Adipocyte (in vitro differentiated cells): ENCODE measurements at regions not wholly inside any gene's neighbourhood (a gene's known extent, or its start where the extent isn't known, plus 50 kb on each side); places are given as distances from the start of the nearest gene placed in this dataset.
A peak's percentile ranks its signal among the peaks of the same experiment; 100 is the strongest.

Experiments
- DNase-seq: peaks from one replicate; pipeline ENCODE4 v3.0.0-alpha.2; 2015; ENCODE audit warnings: low read depth
- H3K27me3 ChIP-seq: replicated peaks from 2 replicates; pipeline ENCODE4 v1.7.0; 2013; ENCODE audit warnings: mild to moderate bottlenecking, low read length, moderate library complexity; ENCODE audit not compliant: control insufficient read depth, insufficient read depth
- H3K36me3 ChIP-seq: 2 replicates; pipeline ENCODE4 v1.7.0; 2013; ENCODE audit warnings: low read length, mild to moderate bottlenecking, moderate library complexity; ENCODE audit not compliant: control insufficient read depth, insufficient read depth, severe bottlenecking
- H3K4me1 ChIP-seq: 2 replicates; pipeline ENCODE4 v1.7.0; 2013; ENCODE audit warnings: mild to moderate bottlenecking, low read length, moderate library complexity; ENCODE audit not compliant: control insufficient read depth, insufficient read depth
- H3K4me3 ChIP-seq: 2 replicates; pipeline ENCODE4 v1.7.0; 2013; ENCODE audit warnings: mild to moderate bottlenecking, low read length, moderate library complexity
- H3K9ac ChIP-seq: 2 replicates; pipeline ENCODE4 v1.7.0; 2013; ENCODE audit warnings: mild to moderate bottlenecking, low read length, moderate library complexity
- H3K9me3 ChIP-seq: 2 replicates; pipeline ENCODE4 v1.7.0; 2013; ENCODE audit warnings: mild to moderate bottlenecking, low read length, moderate library complexity; ENCODE audit not compliant: control insufficient read depth

DNA sequence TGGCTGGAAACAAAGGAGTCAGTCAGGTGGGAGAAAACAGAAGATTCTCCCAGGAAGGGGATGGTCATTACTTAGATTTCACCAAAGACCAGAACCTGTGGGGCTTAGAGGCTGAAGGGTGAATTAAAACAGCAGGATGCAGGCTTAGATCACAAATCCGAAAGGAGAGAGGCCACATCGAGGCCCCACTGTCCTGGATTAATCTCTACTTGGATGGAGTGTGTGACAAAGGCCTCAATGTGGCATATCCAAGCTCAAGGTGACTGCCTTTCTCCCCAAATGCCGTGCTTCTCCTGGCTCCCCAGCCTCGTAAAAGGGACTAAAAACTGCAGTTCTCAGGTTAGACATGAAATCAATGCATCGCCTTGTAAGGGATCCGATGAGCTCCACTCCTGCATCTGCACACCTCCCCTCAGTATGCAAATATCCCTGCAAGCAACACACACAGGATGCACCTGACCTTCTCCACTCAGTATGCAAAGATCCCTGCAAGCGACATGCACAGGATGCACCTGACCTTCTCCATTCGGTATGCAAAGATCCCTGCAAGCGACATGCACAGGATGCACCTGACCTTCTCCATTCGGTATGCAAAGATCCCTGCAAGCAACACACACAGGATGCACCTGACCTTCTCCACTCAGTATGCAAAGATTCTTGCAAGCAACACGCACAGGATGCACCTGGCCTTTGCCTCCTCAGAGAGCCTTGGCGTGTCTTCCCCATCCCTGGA lies 447.4 kb downstream of the BRD1 start:
- no peak overlapping the region for H3K4me3 ChIP-seq
- no peaks in the 10 kb centered on the region for H3K27me3 ChIP-seq
- no peaks in the 10 kb centered on the region for H3K36me3 ChIP-seq
- no peaks in the 10 kb centered on the region for H3K9me3 ChIP-seq
- no peak for DNase-seq
- no peak overlapping the region for H3K9ac ChIP-seq
- H3K4me1 ChIP-seq = no peaks in the 10 kb centered on the region

DNA sequence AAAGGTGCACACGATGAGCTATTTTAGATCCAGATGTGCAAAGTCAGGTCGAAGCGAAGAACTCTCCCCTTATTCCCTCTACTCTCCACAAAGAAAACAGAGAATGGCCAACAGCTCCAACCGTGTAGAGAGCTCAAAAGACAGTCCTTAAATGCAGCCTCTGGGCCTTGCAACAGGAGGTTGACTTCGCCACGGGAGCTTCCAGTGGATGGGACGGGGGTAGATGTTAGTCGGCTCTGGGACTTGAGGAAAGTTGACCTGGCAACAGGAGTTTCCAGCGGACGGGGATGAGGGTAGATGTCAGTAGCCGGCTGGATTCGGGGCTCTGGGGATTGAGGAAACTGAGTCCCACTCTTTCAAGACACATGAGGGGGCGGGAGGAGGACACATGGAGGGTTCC lies 450.4 kb downstream of the BRD1 start:
- Histone ChIP-seq H3K9ac (no peak overlapping the region), H3K4me3 (no peak overlapping the region), H3K36me3 (no peaks in the 10 kb centered on the region), H3K9me3 (no peaks in the 10 kb centered on the region), H3K4me1 (no peaks in the 10 kb centered on the region), H3K27me3 (no peaks in the 10 kb centered on the region)
- no peak for DNase-seq

DNA sequence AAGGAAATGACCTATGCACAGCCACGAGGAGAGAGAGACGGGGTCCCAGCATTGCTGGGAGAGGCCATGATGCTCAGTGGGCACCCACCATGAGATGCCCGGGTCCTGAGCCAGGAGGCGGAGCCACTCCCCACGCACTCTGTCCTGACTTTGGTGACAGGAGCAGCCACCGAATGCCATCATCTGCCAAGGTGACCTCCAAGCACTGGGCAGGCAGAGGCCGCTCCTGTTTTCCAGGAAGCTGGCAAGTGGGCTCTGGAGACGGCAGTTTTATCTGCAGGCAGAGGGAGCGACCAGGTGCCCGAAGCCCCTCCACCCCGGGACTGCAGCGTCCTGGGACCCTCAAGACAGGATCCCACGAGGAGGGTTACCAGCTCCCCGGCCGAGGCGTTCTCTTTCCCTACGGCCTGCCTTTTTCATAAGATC lies 453.9 kb downstream of the BRD1 start:
- DNase-seq = no peak
- Histone ChIP-seq H3K4me1 (no peaks in the 10 kb centered on the region), H3K27me3 (no peaks in the 10 kb centered on the region), H3K9ac (no peak overlapping the region), H3K9me3 (no peaks in the 10 kb centered on the region), H3K4me3 (no peak overlapping the region), H3K36me3 (no peaks in the 10 kb centered on the region)

DNA sequence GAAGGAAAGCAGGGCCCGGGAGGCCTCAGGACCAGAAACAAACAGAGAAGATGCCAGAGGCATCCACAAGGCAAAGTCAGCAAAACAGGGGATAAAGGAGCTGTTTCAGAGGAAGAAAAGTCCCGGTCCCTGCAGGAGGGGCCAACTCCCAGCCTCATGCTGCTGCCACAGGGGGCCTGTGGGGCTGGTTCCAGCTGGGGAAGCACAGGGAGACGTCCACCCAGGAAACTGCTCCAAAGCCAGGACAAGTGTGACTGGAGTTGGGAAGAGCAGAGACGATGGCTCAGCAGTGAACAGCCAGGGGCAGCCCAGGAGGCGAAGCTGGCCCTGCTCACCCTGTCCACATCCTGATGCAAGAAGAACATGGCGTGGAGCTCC lies 454.4 kb downstream of the BRD1 start:
- no peak overlapping the region for H3K4me3 ChIP-seq
- H3K4me1 ChIP-seq = no peaks in the 10 kb centered on the region
- H3K9me3 ChIP-seq = no peaks in the 10 kb centered on the region
- no peaks in the 10 kb centered on the region for H3K27me3 ChIP-seq
- no peak overlapping the region for H3K9ac ChIP-seq
- DNase-seq = no peak
- no peaks in the 10 kb centered on the region for H3K36me3 ChIP-seq

DNA sequence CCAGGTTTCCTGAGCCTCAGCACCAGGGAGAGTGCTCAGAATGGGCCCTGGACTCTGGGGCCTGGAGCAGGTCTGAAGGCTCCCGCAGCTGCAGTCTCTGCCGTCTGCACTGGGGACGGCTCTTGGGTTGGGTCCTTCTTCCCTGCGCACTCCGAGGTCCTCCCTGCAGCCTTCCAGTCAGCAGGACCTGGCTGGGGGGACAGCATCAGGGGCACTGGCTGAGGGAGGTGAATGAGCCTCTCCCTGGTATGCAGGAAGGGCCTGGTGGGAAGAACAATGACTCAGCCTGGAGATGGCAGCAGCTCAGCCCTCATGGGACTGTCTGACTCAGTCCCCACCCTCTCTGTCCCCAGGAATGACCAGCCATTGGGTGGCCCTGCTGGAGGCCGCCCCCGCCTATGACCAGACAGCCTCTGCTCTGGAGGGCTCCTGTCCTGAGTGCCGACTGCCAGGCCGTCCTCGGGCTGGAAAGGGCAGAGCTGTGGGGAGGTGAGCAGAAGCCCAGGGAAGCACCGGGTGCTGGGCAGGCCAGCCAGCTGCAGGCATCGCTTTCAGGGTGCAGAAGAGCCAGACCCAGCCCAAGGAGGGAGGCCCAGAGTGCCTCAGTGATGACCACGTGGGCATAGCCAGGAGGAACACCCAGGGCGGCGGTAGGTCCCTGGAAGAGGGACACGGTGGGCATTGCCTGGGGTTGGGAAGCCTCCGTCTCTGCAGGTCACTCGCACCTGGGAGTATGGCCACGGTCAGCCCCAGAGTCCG lies 455.0 kb downstream of the BRD1 start:
- no peaks in the 10 kb centered on the region for H3K4me1 ChIP-seq
- peak; percentile 0 for DNase-seq

DNA sequence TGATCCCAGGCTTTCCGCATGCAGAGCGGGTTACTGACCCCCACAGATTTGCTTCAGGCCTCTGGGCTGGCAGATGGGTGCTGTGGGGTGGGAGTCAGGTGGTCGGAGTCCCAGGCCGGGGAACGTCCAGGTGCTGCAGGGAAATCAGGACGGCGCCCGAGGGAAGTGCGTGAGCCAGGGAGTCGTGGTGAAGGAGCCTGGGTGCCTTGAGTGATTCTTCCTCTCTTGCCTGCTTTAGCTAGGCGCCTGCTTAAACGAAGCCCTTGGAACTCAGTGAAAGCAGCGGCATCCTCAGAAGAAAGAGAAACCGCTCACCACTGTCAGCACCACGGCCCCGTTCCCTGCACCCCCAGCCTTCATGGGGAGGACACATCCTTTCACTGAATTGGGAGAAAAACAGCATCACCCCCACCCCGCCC lies 455.6 kb downstream of the BRD1 start:
- no peaks in the 10 kb centered on the region for H3K4me1 ChIP-seq
- no peaks in the 10 kb centered on the region for H3K36me3 ChIP-seq
- no peaks in the 10 kb centered on the region for H3K27me3 ChIP-seq
- no peaks in the 10 kb centered on the region for H3K9me3 ChIP-seq
- no peak overlapping the region for H3K9ac ChIP-seq
- H3K4me3 ChIP-seq = no peak overlapping the region
- no peak for DNase-seq

More for the DNA sequence above, 455.0 kb downstream of the BRD1 start:
- Histone ChIP-seq H3K36me3 (no peaks in the 10 kb centered on the region), H3K9me3 (no peaks in the 10 kb centered on the region), H3K27me3 (no peaks in the 10 kb centered on the region), H3K9ac (no peak overlapping the region), H3K4me3 (no peak overlapping the region)

DNA sequence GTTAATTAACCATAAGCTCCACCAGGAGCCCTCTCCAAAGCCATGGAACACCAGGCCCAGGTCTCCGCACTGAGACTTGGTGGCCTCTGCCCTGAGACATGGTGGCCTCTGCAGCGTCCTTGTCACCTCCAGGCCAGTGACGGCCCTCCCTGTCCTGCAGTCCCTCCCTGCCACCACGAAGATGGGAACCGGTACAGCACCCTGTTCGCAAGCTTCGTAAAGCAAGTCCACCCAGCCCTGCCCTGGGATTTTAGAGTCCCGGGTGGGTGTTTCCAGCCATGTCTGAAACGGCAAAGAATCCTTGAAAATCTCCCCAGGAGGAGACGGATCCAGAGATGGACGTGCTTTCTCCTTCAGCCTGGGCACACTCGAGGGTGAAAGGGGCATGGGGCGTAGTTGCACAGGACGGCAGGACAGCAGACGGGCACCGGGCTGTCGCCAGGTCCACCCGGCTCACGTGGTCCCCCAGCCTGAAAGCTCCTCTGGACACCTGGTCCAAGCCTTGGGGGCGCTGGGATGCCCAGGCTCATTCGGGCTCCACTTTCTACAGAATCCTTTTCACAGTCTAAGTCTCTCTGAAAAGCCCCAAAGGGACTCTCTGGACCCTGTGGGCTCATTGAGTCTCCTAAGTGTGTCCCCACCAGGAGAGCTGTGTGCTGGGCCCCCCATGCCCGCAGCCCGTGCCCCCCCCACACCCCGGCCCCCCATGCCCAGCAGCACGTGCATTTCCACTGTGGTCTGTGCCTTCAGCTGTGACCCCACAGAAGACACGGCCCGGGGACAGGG lies 456.2 kb downstream of the BRD1 start:
- Histone ChIP-seq H3K27me3 (no peaks in the 10 kb centered on the region), H3K4me3 (no peak overlapping the region), H3K36me3 (no peaks in the 10 kb centered on the region), H3K4me1 (no peaks in the 10 kb centered on the region), H3K9me3 (no peaks in the 10 kb centered on the region), H3K9ac (no peak overlapping the region)
- no peak for DNase-seq

DNA sequence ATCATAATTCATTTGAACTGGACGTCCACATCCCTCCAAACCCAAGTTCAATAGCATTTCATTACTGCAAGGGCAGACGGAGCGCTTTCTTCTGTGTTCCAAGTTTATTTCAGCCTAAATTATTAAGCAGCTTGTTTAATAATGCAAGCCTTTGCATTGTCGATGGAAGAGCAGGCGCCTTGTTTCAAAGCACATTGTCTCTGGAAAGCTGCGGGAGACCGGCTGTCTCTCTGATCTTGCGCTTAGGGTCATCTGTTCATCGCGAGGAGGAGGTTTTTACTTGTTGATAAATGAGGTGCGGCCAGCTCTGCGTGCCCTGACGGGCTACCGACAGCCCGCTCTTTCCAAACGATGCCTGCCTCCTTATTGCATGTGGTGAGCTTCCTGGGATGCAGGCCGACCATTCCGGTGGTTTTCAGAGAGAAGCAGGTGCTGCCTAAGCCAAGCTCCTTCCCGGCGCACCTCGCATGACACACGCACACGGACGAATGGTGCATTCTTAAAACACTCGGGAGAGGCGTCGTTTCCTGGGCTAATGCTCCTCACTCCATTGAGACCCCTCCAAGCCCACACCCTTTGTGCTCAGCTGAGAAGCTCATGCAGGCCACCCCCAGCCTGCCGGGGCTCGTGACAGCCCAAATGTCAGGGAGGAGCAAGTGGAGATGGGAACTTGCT lies 456.9 kb downstream of the BRD1 start:
- no peak overlapping the region for H3K9ac ChIP-seq
- no peaks in the 10 kb centered on the region for H3K9me3 ChIP-seq
- no peak for DNase-seq
- no peaks in the 10 kb centered on the region for H3K36me3 ChIP-seq
- H3K27me3 ChIP-seq = no peaks in the 10 kb centered on the region
- H3K4me1 ChIP-seq = no peaks in the 10 kb centered on the region
- H3K4me3 ChIP-seq = no peak overlapping the region

DNA sequence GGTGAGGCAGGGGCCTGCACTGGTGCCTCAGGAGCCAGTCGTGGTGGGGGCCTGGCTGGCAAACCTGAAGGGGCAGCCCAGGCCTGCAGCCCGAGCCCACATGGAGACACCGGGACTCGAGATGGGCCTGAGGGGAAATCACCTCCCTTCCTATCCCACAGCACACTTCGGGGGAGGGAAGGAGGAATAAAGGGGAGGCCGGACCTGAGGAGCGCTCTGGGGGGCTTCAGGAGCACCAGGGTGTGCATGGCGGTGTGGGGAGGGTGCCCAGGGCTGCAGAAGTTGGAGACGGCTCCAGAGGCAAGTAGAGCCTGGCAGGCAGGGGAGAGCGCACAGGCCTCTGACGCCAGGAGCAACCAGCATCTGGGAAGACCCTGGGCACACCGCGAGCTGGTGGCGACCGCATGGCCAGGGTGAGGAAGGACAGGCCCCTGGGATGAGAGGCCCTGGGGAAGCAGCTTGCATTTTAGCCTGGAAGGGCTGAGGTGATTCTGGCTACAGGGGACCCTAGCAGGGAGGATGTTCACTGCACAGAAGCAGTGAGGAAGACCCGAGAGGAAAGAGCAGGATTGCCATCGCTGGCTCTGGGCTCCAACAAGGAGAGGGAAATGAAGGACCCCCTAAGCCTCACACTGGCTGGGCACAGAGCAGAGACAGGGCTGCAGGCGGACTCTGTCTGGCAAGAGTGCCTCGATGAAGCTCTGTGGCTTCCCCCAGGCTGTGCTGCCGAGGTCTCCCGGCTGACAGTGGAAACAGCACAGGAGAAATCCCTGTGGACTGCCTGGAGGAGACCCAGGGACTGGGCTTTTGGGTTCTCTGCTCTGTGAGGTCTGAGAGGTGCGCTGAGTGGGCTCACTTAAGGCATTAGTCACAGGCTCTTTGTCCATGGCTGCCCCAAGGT lies 457.7 kb downstream of the BRD1 start:
- Histone ChIP-seq H3K4me3 (no peak overlapping the region), H3K36me3 (no peaks in the 10 kb centered on the region), H3K9me3 (no peaks in the 10 kb centered on the region), H3K27me3 (no peaks in the 10 kb centered on the region), H3K4me1 (no peaks in the 10 kb centered on the region), H3K9ac (no peak overlapping the region)
- DNase-seq = no peak

DNA sequence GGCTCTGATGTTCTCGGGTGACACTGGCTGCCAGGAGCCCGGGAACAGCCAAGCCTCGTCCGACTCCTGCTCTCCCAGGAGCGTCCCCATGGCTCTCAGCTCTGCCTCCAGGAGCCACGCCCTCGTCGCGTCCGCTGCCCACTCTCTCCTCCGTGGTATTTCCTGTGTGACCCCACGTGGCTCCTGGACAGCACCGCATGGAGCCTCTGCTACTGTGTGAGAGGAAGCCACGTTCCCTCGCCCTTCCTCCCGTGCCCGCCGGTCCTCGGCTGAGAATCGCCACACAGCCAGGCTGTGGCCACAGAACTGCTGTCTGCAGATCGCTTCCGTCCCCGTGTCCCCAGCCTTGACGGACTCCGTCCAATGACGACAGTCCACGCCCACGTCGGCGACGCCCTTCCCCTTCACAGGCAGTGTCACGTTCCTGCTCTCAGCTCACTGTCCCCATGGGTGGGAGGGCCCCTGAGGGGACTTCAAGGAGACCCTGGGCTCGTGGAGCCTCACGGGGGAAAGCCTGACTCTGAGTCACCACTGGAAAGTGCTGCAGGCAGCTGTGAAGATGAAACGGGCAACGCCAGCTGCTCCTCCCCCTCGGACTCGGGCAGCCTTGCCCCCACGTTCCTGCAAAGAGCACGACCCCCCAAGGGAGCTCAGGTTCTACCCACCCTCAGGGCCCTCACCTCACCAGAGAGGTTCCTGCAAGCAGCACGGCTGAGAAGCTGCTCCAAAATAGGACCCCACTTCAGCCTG lies 458.5 kb downstream of the BRD1 start:
- Histone ChIP-seq H3K36me3 (no peaks in the 10 kb centered on the region), H3K4me1 (no peaks in the 10 kb centered on the region), H3K4me3 (no peak overlapping the region), H3K9ac (no peak overlapping the region), H3K27me3 (no peaks in the 10 kb centered on the region), H3K9me3 (no peaks in the 10 kb centered on the region)
- no peak for DNase-seq
